Endothelial cell of umbilical vein (primary cell): ENCODE measurements at regions not wholly inside any gene's neighbourhood (a gene's known extent, or its start where the extent isn't known, plus 50 kb on each side); places are given as distances from the start of the nearest gene placed in this dataset.

Experiments used
- BruUV-seq: library from RNA; stranded (reverse); fragments of 400-500 nt; replicated peaks from 2 replicates; lab custom pipeline; 2021; lab: Mats Ljungman, UMichigan
- CTCF ChIA-PET: fragments of 300-600, 350-600 bp; sonication (Branson Sonifier 250); formaldehyde crosslinking; loops from one replicate; lab custom pipeline; 2021; ENCODE audit warnings: antibody characterized with exemption, inconsistent platforms; lab: Charles Lee
- POLR2A ChIA-PET: fragments of 300-600, 350-600 bp; sonication (Branson Sonifier 250); formaldehyde crosslinking; loops from one replicate; lab custom pipeline; 2021; ENCODE audit warnings: antibody characterized with exemption, inconsistent platforms; lab: Charles Lee
- DNase-seq: peaks from one replicate; pipeline ENCODE4 v3.0.0-alpha.2; 2011; ENCODE audit warnings: low read depth, low spot score
- FAIRE-seq: peaks from 2 replicates; lab custom pipeline; 2011; peaks lifted over from hg19 to GRCh38; lab: Jason Lieb, UNC
- H2AFZ ChIP-seq: 2 replicates; pipeline ENCODE4 v1.6.0; 2012; ENCODE audit warnings: low read depth, low read length, control low read depth, inconsistent platforms
- H3K27ac ChIP-seq: 2 replicates; pipeline ENCODE4 v1.5.1; 2011; ENCODE audit warnings: low read depth, mild to moderate bottlenecking, control low read depth, low read length, moderate library complexity; ENCODE audit not compliant: insufficient read depth
- H3K27me3 ChIP-seq, 2 experiments: 2 replicates each; pipeline versions ENCODE4 v1.6.0 to v1.6.1; 2011; ENCODE audit warnings: low read length in 2 of 2, mixed read lengths in 1 of 2; ENCODE audit not compliant: control insufficient read depth in 2 of 2, insufficient read depth in 2 of 2
- H3K36me3 ChIP-seq, 2 experiments: 2 replicates in 1 of 2; 3 replicates in 1 of 2; pipeline ENCODE4 v1.5.1; 2011; ENCODE audit warnings: low read length in 2 of 2, mild to moderate bottlenecking in 1 of 2, moderate library complexity in 1 of 2; ENCODE audit not compliant: control insufficient read depth in 2 of 2, insufficient read depth in 2 of 2; ENCODE audit errors: extremely low read depth in 1 of 2
- H3K4me1 ChIP-seq: 3 replicates; pipeline ENCODE4 v1.5.1; 2011; ENCODE audit warnings: mild to moderate bottlenecking, low read length; ENCODE audit not compliant: control insufficient read depth, insufficient read depth; ENCODE audit errors: extremely low read depth
- H3K4me2 ChIP-seq: 2 replicates; pipeline ENCODE4 v1.6.1; 2011; ENCODE audit warnings: low read length, control low read depth, mixed read lengths; ENCODE audit not compliant: insufficient read depth
- H3K4me3 ChIP-seq, 3 experiments: fragments of 200-600 bp in 1 of 3; sonication (generic), shearing (Covaris generic) in 1 of 3; replicated peaks in 1 of 3; 2 replicates each; pipeline ENCODE4 v1.5.1; 2011 to 2016; ENCODE audit warnings: control low read depth in 3 of 3, low read length in 3 of 3, mild to moderate bottlenecking in 2 of 3, inconsistent platforms in 1 of 3, low read depth in 1 of 3, moderate library complexity in 1 of 3; ENCODE audit not compliant: insufficient read depth in 1 of 3
- H3K79me2 ChIP-seq: 2 replicates; pipeline ENCODE4 v1.6.0; 2012; ENCODE audit warnings: low read length, inconsistent platforms; ENCODE audit not compliant: control insufficient read depth, insufficient read depth
- H3K9ac ChIP-seq: replicated peaks from 2 replicates; pipeline ENCODE3; 2011; ENCODE audit warnings: low read length, control low read depth; ENCODE audit not compliant: insufficient read depth; ENCODE audit errors: extremely low read depth
- H3K9me1 ChIP-seq: replicated peaks from 3 replicates; pipeline ENCODE4 v1.6.0; 2011; ENCODE audit warnings: mild to moderate bottlenecking, low read length; ENCODE audit not compliant: control insufficient read depth, insufficient read depth; ENCODE audit errors: extremely low read depth
- H3K9me3 ChIP-seq: replicated peaks from 2 replicates; pipeline ENCODE4 v1.5.1; 2012; ENCODE audit warnings: low read length, inconsistent platforms; ENCODE audit not compliant: control insufficient read depth, insufficient read depth
- H4K20me1 ChIP-seq: replicated peaks from 2 replicates; pipeline ENCODE3; 2011; ENCODE audit warnings: mild to moderate bottlenecking, low read length; ENCODE audit not compliant: control insufficient read depth, insufficient read depth; ENCODE audit errors: extremely low read depth
- CTCF ChIP-seq, 2 donors: IDR thresholded peaks; 1 replicate in 1 of 2; 2 replicates in 1 of 2; pipeline ENCODE4 v1.5.1; 2011; ENCODE audit warnings: low read length in 2 of 2, mild to moderate bottlenecking in 2 of 2, moderate library complexity in 2 of 2, control low read depth in 1 of 2, inconsistent platforms in 1 of 2, low read depth in 1 of 2; ENCODE audit not compliant: insufficient read depth in 1 of 2; ENCODE audit errors: extremely low read depth in 1 of 2
- EZH2 ChIP-seq: IDR thresholded peaks from 2 replicates; pipeline ENCODE4 v1.6.1; 2012; ENCODE audit warnings: borderline replicate concordance, low read depth, mild to moderate bottlenecking, moderate library complexity, low read length, inconsistent platforms; ENCODE audit not compliant: severe bottlenecking
- FOS ChIP-seq: IDR thresholded peaks from 2 replicates; pipeline ENCODE4 v1.6.1; 2011; ENCODE audit warnings: mild to moderate bottlenecking, low read length, moderate library complexity, borderline replicate concordance; ENCODE audit not compliant: insufficient read depth
- GATA2 ChIP-seq: IDR thresholded peaks from 2 replicates; pipeline ENCODE4 v1.7.0; 2011; ENCODE audit warnings: low read depth, mild to moderate bottlenecking, moderate library complexity, mixed read lengths, low read length; ENCODE audit not compliant: insufficient read length, insufficient read depth
- JUN ChIP-seq: IDR thresholded peaks from 2 replicates; pipeline ENCODE4 v1.6.1; 2011; ENCODE audit warnings: borderline replicate concordance, low read depth; ENCODE audit not compliant: insufficient read length, insufficient read depth
- MAX ChIP-seq: IDR thresholded peaks from 2 replicates; pipeline ENCODE4 v1.6.1; 2011; ENCODE audit not compliant: insufficient read depth, insufficient read length
- MYC ChIP-seq: IDR thresholded peaks from one replicate; pipeline ENCODE4 v1.6.1; 2011; ENCODE audit warnings: mild to moderate bottlenecking, low read depth, low read length
- POLR2A ChIP-seq: IDR thresholded peaks from 2 replicates; pipeline ENCODE4 v1.6.1; 2012; ENCODE audit warnings: low read depth, mild to moderate bottlenecking, control low read depth, low read length
- POLR2AphosphoS5 ChIP-seq: IDR thresholded peaks from 2 replicates; pipeline ENCODE4 v1.6.1; 2012; ENCODE audit warnings: low read depth, mild to moderate bottlenecking, control low read depth, low read length, moderate library complexity; ENCODE audit not compliant: insufficient read depth
- dilution Hi-C: fragments of 300-500 bp; cut with MboI; formaldehyde crosslinking; loops from one replicate; pipeline ENCODE4 v1.15.0; 2019; ENCODE audit warnings: low sequenced_read_pairs; ENCODE audit not compliant: extremely low pct_ligation_motif_present
- intact Hi-C: fragments of 100-400 bp; cut with micrococcal nuclease; formaldehyde crosslinking; loops from one replicate; pipeline ENCODE4 v1.10.0; 2022

GRCh38 chr3:56969851-56970250 is 90.6 kb upstream of the SPATA12 start:
- POLR2A ChIA-PET: no interaction called here

More at GRCh38 chr3:56969851-56970250, 90.6 kb upstream of the SPATA12 start:
- H3K27ac ChIP-seq: no peak overlapping the region
- CTCF ChIA-PET: interaction anchor here (2.1 kb wide), 1 partner anchor 19 kb away, joined by 7 read pairs; no protein-coding TSS in a partner anchor
- BruUV-seq: no TSS peak
- no peaks in the 10 kb centered on the region for H3K9me1 ChIP-seq
- no peak overlapping the region for H2AFZ ChIP-seq
- no peak overlapping the region for H3K4me3 ChIP-seq
- H3K36me3 ChIP-seq: no peaks in the 10 kb centered on the region
- intact Hi-C loops: no loop called here
- H3K9me3 ChIP-seq: no peaks in the 10 kb centered on the region
- no peak for FAIRE-seq
- H3K79me2 ChIP-seq: no peaks in the 10 kb centered on the region
- DNase-seq: no peak
- dilution Hi-C loops: no loop called here
- H3K4me2 ChIP-seq: no peak overlapping the region
- no peak overlapping the region for H3K9ac ChIP-seq
- no peaks in the 10 kb centered on the region for H3K27me3 ChIP-seq
- peaks cover 10% of the 10 kb centered on the region for H3K4me1 ChIP-seq
- H4K20me1 ChIP-seq: no peaks in the 10 kb centered on the region
- TF ChIP-seq FOS (no peak), POLR2A (no peak), CTCF (IDR thresholded peaks at IDR 0.05; ENCODE audit: extremely low read depth in 1 of 2, insufficient read depth in 1 of 2, low read depth in 1 of 2, low read length in 2 of 2) (no peak), MYC (no peak), POLR2AphosphoS5 (no peak), EZH2 (no peak), GATA2 (no peak), JUN (no peak), MAX (no peak)
